ENCODE measurements at regions not wholly inside any gene's neighbourhood (a gene's known extent, or its start where the extent isn't known, plus 50 kb on each side); places are given as distances from the start of the nearest gene placed in this dataset.

DNA sequence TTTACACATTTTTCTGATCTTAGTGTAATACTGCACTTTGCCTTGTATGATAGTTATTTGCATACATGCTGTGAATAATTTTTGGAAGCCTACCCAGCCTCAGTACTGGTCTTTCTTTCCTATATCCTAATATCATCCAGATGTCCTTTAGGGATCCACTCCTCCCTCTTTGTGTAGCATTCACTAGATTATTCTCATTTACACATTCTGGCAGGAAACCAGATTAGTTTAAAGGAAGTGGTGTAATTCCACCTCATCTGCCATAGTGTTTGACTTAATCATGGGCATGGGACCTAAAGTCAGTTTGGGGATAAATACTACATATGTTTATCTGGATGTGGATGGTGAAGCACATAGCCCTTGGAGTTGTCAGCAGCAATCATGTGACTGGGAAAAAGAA is 444.9 kb upstream of the MAP2 start:
- intact Hi-C loops (cut with DNase I, micrococcal nuclease), result no loop called here
- Mint-ChIP-seq H3K27ac (no peak overlapping the region), H3K9me3 (no peaks in the 10 kb centered on the region), H3K4me1 (ENCODE audit: low read depth) (no peaks in the 10 kb centered on the region), H3K36me3 (ENCODE audit: low read depth) (no peaks in the 10 kb centered on the region), H3K27me3 (no peaks in the 10 kb centered on the region), H3K4me3 (no peak overlapping the region)
- Histone ChIP-seq H3K4me3 (ENCODE audit: low read length) (no peak overlapping the region), H3K4me1 (ENCODE audit: insufficient read depth, low read length) (no peaks in the 10 kb centered on the region), H3K27ac (ENCODE audit: low read depth in 1 of 2, low read length in 2 of 2) (no peak overlapping the region), H3K36me3 (ENCODE audit: insufficient read depth, low read length) (no peaks in the 10 kb centered on the region), H3K27me3 (ENCODE audit: control insufficient read depth in 1 of 2, insufficient read depth in 2 of 2, low read length in 2 of 2) (no peaks in the 10 kb centered on the region), H3K9me3 (ENCODE audit: control insufficient read depth in 1 of 2, insufficient read depth in 1 of 2, low read length in 2 of 2) (no peaks in the 10 kb centered on the region)
- ATAC-seq (ENCODE audit: poor library complexity), result no peak
- TF ChIP-seq, protein P1, sequence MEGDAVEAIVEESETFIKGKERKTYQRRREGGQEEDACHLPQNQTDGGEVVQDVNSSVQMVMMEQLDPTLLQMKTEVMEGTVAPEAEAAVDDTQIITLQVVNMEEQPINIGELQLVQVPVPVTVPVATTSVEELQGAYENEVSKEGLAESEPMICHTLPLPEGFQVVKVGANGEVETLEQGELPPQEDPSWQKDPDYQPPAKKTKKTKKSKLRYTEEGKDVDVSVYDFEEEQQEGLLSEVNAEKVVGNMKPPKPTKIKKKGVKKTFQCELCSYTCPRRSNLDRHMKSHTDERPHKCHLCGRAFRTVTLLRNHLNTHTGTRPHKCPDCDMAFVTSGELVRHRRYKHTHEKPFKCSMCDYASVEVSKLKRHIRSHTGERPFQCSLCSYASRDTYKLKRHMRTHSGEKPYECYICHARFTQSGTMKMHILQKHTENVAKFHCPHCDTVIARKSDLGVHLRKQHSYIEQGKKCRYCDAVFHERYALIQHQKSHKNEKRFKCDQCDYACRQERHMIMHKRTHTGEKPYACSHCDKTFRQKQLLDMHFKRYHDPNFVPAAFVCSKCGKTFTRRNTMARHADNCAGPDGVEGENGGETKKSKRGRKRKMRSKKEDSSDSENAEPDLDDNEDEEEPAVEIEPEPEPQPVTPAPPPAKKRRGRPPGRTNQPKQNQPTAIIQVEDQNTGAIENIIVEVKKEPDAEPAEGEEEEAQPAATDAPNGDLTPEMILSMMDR (IDR thresholded peaks at IDR 0.05), result no peak
- CTCF ChIA-PET, result no interaction called here
- POLR2A ChIA-PET, result no interaction called here
- DNase-seq, result no peak

DNA sequence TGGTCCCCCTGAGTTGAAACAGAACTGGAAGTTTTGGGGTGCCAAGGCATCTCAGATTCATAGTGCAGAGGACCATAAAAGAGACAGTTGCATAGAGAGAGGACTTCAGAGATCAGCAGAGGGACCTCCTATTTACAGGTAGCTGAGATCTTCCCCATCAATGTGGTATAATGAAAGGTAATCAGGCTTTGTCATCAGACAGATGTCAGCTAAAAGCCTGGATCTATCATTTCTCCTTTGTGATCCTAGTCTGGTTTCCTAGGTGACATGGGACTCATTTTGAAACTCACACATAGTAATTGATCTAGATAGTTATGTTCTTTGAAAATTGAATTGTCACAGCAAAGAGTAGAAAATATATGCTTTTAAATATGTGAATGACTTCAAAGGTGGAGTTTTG is 443.5 kb upstream of the MAP2 start:
- POLR2A ChIA-PET, result no interaction called here
- CTCF ChIA-PET, result no interaction called here
- Histone ChIP-seq H3K4me3 (ENCODE audit: low read length) (no peak overlapping the region), H3K4me1 (ENCODE audit: insufficient read depth, low read length) (no peaks in the 10 kb centered on the region), H3K9me3 (ENCODE audit: control insufficient read depth in 1 of 2, insufficient read depth in 1 of 2, low read length in 2 of 2) (no peaks in the 10 kb centered on the region), H3K27me3 (ENCODE audit: control insufficient read depth in 1 of 2, insufficient read depth in 2 of 2, low read length in 2 of 2) (no peaks in the 10 kb centered on the region), H3K36me3 (ENCODE audit: insufficient read depth, low read length) (no peaks in the 10 kb centered on the region), H3K27ac (ENCODE audit: low read depth in 1 of 2, low read length in 2 of 2) (no peak overlapping the region)
- H3K27ac Mint-ChIP-seq, result no peak overlapping the region
- no peaks in the 10 kb centered on the region for H3K36me3 Mint-ChIP-seq (ENCODE audit: low read depth)
- no peak for DNase-seq
- H3K4me1 Mint-ChIP-seq (ENCODE audit: low read depth), result no peaks in the 10 kb centered on the region
- H3K27me3 Mint-ChIP-seq, result no peaks in the 10 kb centered on the region
- intact Hi-C loops (cut with DNase I, micrococcal nuclease), result no loop called here
- ATAC-seq (ENCODE audit: poor library complexity), result no peak
- TF ChIP-seq, protein P1 (IDR thresholded peaks at IDR 0.05), result no peak
- H3K9me3 Mint-ChIP-seq, result no peaks in the 10 kb centered on the region
- H3K4me3 Mint-ChIP-seq, result no peak overlapping the region

DNA sequence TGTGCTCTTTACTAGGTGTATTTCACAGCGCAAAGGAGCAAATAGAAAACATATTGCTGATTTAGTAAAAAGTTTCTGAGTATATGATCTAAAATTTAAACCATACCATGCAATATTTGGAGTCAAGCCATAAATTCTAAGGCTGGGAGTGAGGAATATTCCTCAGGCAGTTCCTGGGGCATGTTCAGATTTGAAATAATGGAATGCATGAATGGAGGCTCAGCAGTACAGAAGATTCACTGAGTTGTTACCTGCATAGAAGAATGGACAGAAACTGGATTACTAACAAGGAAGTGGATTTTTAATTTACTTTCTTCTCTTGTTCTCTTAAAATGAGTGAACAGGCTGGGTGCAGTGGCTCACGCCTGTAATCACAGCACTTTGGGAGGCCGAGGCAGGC is 441.0 kb upstream of the MAP2 start:
- no peaks in the 10 kb centered on the region for H3K9me3 ChIP-seq (ENCODE audit: control insufficient read depth in 1 of 2, insufficient read depth in 1 of 2, low read length in 2 of 2)
- H3K27me3 ChIP-seq (ENCODE audit: control insufficient read depth in 1 of 2, insufficient read depth in 2 of 2, low read length in 2 of 2), result no peaks in the 10 kb centered on the region
- H3K9me3 Mint-ChIP-seq, result peaks cover 4% of the 10 kb centered on the region
- TF ChIP-seq, protein P1 (IDR thresholded peaks at IDR 0.05), result no peak
- H3K4me3 Mint-ChIP-seq, result no peak overlapping the region
- POLR2A ChIA-PET, result no interaction called here
- H3K36me3 ChIP-seq (ENCODE audit: insufficient read depth, low read length), result no peaks in the 10 kb centered on the region
- no peaks in the 10 kb centered on the region for H3K36me3 Mint-ChIP-seq (ENCODE audit: low read depth)
- no peak for DNase-seq
- no peak for ATAC-seq (ENCODE audit: poor library complexity)
- intact Hi-C loops (cut with DNase I, micrococcal nuclease), result no loop called here
- H3K27ac Mint-ChIP-seq, result no peak overlapping the region
- H3K4me1 ChIP-seq (ENCODE audit: insufficient read depth, low read length), result no peaks in the 10 kb centered on the region
- H3K4me3 ChIP-seq (ENCODE audit: low read length), result no peak overlapping the region
- CTCF ChIA-PET, result no interaction called here
- no peak overlapping the region for H3K27ac ChIP-seq (ENCODE audit: low read depth in 1 of 2, low read length in 2 of 2)
- H3K4me1 Mint-ChIP-seq (ENCODE audit: low read depth), result no peaks in the 10 kb centered on the region
- no peaks in the 10 kb centered on the region for H3K27me3 Mint-ChIP-seq

All from CD4-positive, alpha-beta T cell (primary cell).